ENCODE measurements at regions not wholly inside any gene's neighbourhood (a gene's known extent, or its start where the extent isn't known, plus 50 kb on each side); places are given as distances from the start of the nearest gene placed in this dataset.

GRCh38 chr17:13740686-13741085, 139.0 kb upstream of the HS3ST3A1 start:
- no peaks in the 10 kb centered on the region for H3K9me3 ChIP-seq
- H3K4me1 ChIP-seq: no peaks in the 10 kb centered on the region
- no peaks in the 10 kb centered on the region for H3K36me3 ChIP-seq
- no peak for DNase-seq
- H3K27me3 ChIP-seq: no peaks in the 10 kb centered on the region
- TF ChIP-seq POLR2A (IDR thresholded peaks at IDR 0.05): no peak
- TF ChIP-seq CTCF (IDR thresholded peaks at IDR 0.05): no peak
- H3K27ac ChIP-seq: no peak overlapping the region
- no peak overlapping the region for H3K4me3 ChIP-seq

GRCh38 chr17:13741744-13742143, 140.0 kb upstream of the HS3ST3A1 start:
- no peak for TF ChIP-seq CTCF (IDR thresholded peaks at IDR 0.05)
- TF ChIP-seq POLR2A (IDR thresholded peaks at IDR 0.05): no peak
- Histone ChIP-seq H3K4me1 (no peaks in the 10 kb centered on the region), H3K27ac (no peak overlapping the region)

GRCh38 chr17:13743906-13744305, 142.2 kb upstream of the HS3ST3A1 start:
- Histone ChIP-seq H3K9me3 (no peaks in the 10 kb centered on the region), H3K4me1 (no peaks in the 10 kb centered on the region), H3K27ac (no peak overlapping the region), H3K36me3 (no peaks in the 10 kb centered on the region), H3K4me3 (no peak overlapping the region), H3K27me3 (no peaks in the 10 kb centered on the region)
- no peak for DNase-seq
- no peak for TF ChIP-seq POLR2A (IDR thresholded peaks at IDR 0.05)
- no peak for TF ChIP-seq CTCF (IDR thresholded peaks at IDR 0.05)

More at GRCh38 chr17:13741744-13742143, 140.0 kb upstream of the HS3ST3A1 start:
- Histone ChIP-seq H3K27me3 (no peaks in the 10 kb centered on the region), H3K36me3 (no peaks in the 10 kb centered on the region), H3K4me3 (no peak overlapping the region), H3K9me3 (no peaks in the 10 kb centered on the region)
- DNase-seq: no peak

GRCh38 chr17:13746404-13746803, 144.7 kb upstream of the HS3ST3A1 start:
- DNase-seq: no peak
- Histone ChIP-seq H3K27ac (no peak overlapping the region), H3K27me3 (no peaks in the 10 kb centered on the region), H3K36me3 (no peaks in the 10 kb centered on the region), H3K4me1 (no peaks in the 10 kb centered on the region), H3K9me3 (no peaks in the 10 kb centered on the region), H3K4me3 (no peak overlapping the region)
- TF ChIP-seq CTCF (IDR thresholded peaks at IDR 0.05) (no peak), POLR2A (IDR thresholded peaks at IDR 0.05) (no peak)

- Histone ChIP-seq H3K4me3 (no peak overlapping the region), H3K27ac (no peak overlapping the region), H3K36me3 (no peaks in the 10 kb centered on the region), H3K9me3 (no peaks in the 10 kb centered on the region), H3K27me3 (no peaks in the 10 kb centered on the region), H3K4me1 (no peaks in the 10 kb centered on the region)
- no peak for DNase-seq
- TF ChIP-seq CTCF (IDR thresholded peaks at IDR 0.05) (no peak), POLR2A (IDR thresholded peaks at IDR 0.05) (no peak)
Observed at GRCh38 chr17:13749166-13749890, 147.6 kb upstream of the HS3ST3A1 start.

- Histone ChIP-seq H3K27ac (no peak overlapping the region), H3K36me3 (no peaks in the 10 kb centered on the region), H3K9me3 (no peaks in the 10 kb centered on the region), H3K4me3 (no peak overlapping the region), H3K4me1 (no peaks in the 10 kb centered on the region), H3K27me3 (no peaks in the 10 kb centered on the region)
- no peak for DNase-seq
- no peak for TF ChIP-seq POLR2A (IDR thresholded peaks at IDR 0.05)
- TF ChIP-seq CTCF (IDR thresholded peaks at IDR 0.05): no peak
Observed at GRCh38 chr17:13749891-13750235, 148.1 kb upstream of the HS3ST3A1 start.
